Endodermal cell (in vitro differentiated cells): ENCODE measurements at regions not wholly inside any gene's neighbourhood (a gene's known extent, or its start where the extent isn't known, plus 50 kb on each side); places are given as distances from the start of the nearest gene placed in this dataset.

Experiments used
- DNase-seq: peaks from one replicate; pipeline ENCODE4 v3.0.0-alpha.2; 2017
- H3K27ac ChIP-seq: 2 replicates; pipeline ENCODE4 v1.5.1; 2013; ENCODE audit warnings: mild to moderate bottlenecking, low read depth, low read length, moderate library complexity
- H3K27me3 ChIP-seq: 2 replicates; pipeline ENCODE4 v1.6.1; 2013; ENCODE audit warnings: mild to moderate bottlenecking, low read length, moderate library complexity; ENCODE audit not compliant: insufficient read depth, control insufficient read depth, poor library complexity, severe bottlenecking
- H3K36me3 ChIP-seq: 2 replicates; pipeline ENCODE4 v1.7.0; 2013; ENCODE audit warnings: mild to moderate bottlenecking, low read length, moderate library complexity; ENCODE audit not compliant: control insufficient read depth, insufficient read depth
- H3K4me1 ChIP-seq: one replicate; pipeline ENCODE4 v1.7.0; 2013; ENCODE audit warnings: low read length; ENCODE audit not compliant: control insufficient read depth, insufficient read depth
- H3K4me3 ChIP-seq: 2 replicates; pipeline ENCODE4 v1.5.1; 2013; ENCODE audit warnings: mild to moderate bottlenecking, low read length, moderate library complexity
- H3K9ac ChIP-seq: 2 replicates; pipeline ENCODE4 v1.6.1; 2013; ENCODE audit warnings: mild to moderate bottlenecking, low read length, moderate library complexity; ENCODE audit not compliant: poor library complexity, severe bottlenecking; ENCODE audit errors: extremely low read depth
- H3K9me3 ChIP-seq: 2 replicates; pipeline ENCODE4 v1.6.1; 2013; ENCODE audit warnings: mild to moderate bottlenecking, low read length, moderate library complexity; ENCODE audit not compliant: control insufficient read depth
- H3K27ac Mint-ChIP-seq: 2 replicates; pipeline ENCODE4 v1.8.0; 2020; ENCODE audit warnings: mixed read lengths
- H3K27me3 Mint-ChIP-seq: 2 replicates; pipeline ENCODE4 v1.8.0; 2021; ENCODE audit warnings: mild to moderate bottlenecking, mixed read lengths; ENCODE audit not compliant: insufficient read depth
- H3K36me3 Mint-ChIP-seq: 2 replicates; pipeline ENCODE4 v1.8.0; 2020; ENCODE audit warnings: low read depth, mixed read lengths
- H3K4me1 Mint-ChIP-seq: 2 replicates; pipeline ENCODE4 v1.8.0; 2020; ENCODE audit warnings: mixed read lengths
- H3K4me3 Mint-ChIP-seq: 2 replicates; pipeline ENCODE4 v1.8.0; 2020; ENCODE audit warnings: mild to moderate bottlenecking, moderate library complexity, mixed read lengths
- H3K9me3 Mint-ChIP-seq: 2 replicates; pipeline ENCODE4 v1.8.0; 2020; ENCODE audit warnings: mild to moderate bottlenecking, mixed read lengths
- WGBS, 2 experiments: methylation state at CpG; one replicate each; pipeline versions ENCODE4 v1.1.5 to v1.1.7; 2013; ENCODE audit warnings: missing lambda C conversion rate in 2 of 2, mixed read lengths in 1 of 2; ENCODE audit not compliant: insufficient coverage in 1 of 2, insufficient read length in 1 of 2; 5-methylcytosine and 5-hydroxymethylcytosine counted together
- TF ChIP-seq, protein P1 (sequence below): fragments of 200-600 bp; sonication (generic); conservative IDR thresholded peaks from 2 replicates; pipeline ENCODE4 v1.5.0; 2021; ENCODE audit warnings: antibody characterized with exemption, mild to moderate bottlenecking

DNA sequence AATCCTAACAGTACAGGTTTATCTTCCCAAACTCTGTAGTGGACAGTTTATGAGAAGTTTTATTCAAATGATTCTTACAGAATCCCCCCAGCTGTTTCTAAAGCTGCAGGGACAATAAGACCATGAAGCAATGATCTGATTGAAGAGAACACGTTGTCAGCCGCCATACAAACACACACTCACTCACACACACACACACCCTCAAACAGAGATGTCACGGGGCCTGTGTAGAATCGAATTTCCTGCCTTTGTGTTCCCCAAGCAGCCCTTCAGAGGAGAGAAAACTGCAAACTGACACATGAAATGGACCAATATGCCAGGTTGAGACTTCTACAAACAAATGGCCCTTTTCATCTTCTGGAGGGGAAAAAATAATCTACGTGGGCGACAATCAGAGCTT is 80.5 kb upstream of the TBX3 start:
- Histone ChIP-seq H3K36me3 (no peaks in the 10 kb centered on the region), H3K9ac (no peak overlapping the region), H3K4me3 (no peak overlapping the region), H3K27me3 (no peaks in the 10 kb centered on the region), H3K27ac (no peak overlapping the region), H3K4me1 (no peaks in the 10 kb centered on the region), H3K9me3 (no peaks in the 10 kb centered on the region)
- no peak overlapping the region for H3K27ac Mint-ChIP-seq
- no peaks in the 10 kb centered on the region for H3K27me3 Mint-ChIP-seq
- H3K4me3 Mint-ChIP-seq: no peak overlapping the region
- no peaks in the 10 kb centered on the region for H3K36me3 Mint-ChIP-seq
- no peaks in the 10 kb centered on the region for H3K9me3 Mint-ChIP-seq
- WGBS, 2 experiments: 57 to 74% methylated on average over 3 to 6 of the region's 6 CpGs
- peaks cover 4% of the 10 kb centered on the region for H3K4me1 Mint-ChIP-seq
- TF ChIP-seq, protein P1, sequence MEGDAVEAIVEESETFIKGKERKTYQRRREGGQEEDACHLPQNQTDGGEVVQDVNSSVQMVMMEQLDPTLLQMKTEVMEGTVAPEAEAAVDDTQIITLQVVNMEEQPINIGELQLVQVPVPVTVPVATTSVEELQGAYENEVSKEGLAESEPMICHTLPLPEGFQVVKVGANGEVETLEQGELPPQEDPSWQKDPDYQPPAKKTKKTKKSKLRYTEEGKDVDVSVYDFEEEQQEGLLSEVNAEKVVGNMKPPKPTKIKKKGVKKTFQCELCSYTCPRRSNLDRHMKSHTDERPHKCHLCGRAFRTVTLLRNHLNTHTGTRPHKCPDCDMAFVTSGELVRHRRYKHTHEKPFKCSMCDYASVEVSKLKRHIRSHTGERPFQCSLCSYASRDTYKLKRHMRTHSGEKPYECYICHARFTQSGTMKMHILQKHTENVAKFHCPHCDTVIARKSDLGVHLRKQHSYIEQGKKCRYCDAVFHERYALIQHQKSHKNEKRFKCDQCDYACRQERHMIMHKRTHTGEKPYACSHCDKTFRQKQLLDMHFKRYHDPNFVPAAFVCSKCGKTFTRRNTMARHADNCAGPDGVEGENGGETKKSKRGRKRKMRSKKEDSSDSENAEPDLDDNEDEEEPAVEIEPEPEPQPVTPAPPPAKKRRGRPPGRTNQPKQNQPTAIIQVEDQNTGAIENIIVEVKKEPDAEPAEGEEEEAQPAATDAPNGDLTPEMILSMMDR: no peak
- no peak for DNase-seq

DNA sequence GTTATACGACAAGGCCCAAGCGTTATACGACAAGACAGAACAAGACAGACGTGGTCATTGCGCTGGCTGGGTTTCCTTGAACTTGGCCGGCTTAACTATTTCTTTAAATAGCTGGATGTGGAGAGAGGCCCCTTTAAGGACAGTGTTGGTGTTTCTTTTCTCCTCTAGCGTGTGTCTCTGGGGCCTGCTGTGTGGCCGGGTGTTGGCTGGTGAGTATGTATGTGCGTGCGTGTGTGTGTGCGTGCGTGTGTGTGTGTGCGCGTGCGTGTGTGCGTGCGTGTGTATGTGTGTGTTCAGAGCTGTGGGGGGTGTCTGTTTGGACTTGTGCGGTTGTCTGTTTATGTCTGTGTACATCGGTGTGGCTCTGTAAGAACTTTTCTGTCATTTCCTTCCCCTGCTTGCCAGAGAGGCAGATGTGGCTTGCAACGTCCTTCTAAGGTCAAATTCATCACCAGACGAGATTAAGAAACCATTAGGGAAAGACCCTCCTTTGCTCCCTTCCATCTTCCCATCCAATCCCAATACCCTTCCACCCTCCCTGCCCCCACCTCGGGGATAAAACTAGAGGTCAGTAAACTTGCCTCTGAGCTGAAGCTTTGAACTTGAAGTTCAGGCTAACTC is 78.6 kb upstream of the TBX3 start:
- no peaks in the 10 kb centered on the region for H3K27me3 Mint-ChIP-seq
- no peak overlapping the region for H3K27ac Mint-ChIP-seq
- no peaks in the 10 kb centered on the region for H3K36me3 Mint-ChIP-seq
- Histone ChIP-seq H3K9me3 (no peaks in the 10 kb centered on the region), H3K36me3 (no peaks in the 10 kb centered on the region), H3K4me3 (no peak overlapping the region), H3K27me3 (no peaks in the 10 kb centered on the region), H3K27ac (no peak overlapping the region), H3K4me1 (no peaks in the 10 kb centered on the region), H3K9ac (no peak overlapping the region)
- H3K4me1 Mint-ChIP-seq: peaks cover 7% of the 10 kb centered on the region
- TF ChIP-seq, protein P1: no peak
- no peaks in the 10 kb centered on the region for H3K9me3 Mint-ChIP-seq
- no peak for DNase-seq
- no peak overlapping the region for H3K4me3 Mint-ChIP-seq
- WGBS, 2 experiments: 92 to 96% methylated on average over 8 to 20 of the region's 22 CpGs

DNA sequence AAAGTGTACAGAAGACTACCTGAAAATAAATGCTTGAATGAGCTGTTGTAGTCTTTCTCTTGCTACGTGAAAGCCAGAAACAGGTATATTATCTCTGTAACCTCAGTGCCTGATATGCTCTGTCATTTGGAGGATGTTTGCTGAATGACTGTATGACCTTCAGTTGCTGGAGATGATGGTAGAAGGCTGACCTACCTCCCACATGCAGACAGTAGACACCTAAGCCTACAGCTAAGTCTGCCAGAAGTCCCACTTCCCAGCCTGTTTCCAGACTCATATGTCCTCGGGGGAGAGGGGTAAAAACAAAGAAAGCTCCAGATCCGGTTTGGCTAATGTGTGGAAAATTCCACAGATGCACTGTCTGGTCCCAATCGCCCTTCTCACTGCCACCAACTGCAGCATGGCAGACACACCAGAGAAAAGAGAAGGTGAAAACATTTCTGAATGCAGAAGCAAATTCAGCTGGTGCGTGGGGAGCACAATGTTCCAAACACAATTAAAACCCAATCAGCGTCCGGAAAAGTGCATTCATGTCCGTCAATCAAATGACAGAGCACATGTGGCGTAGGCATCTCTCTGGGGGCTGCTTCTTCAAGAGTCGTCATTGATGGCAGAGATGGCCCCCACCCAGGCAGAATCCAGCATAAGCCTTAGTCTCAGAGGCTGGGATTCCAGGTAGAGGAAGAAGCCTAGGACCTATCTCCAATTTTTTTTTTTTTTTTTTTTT is 76.3 kb upstream of the TBX3 start:
- Histone ChIP-seq H3K9ac (no peak overlapping the region), H3K27me3 (no peaks in the 10 kb centered on the region), H3K4me3 (no peak overlapping the region), H3K9me3 (no peaks in the 10 kb centered on the region), H3K4me1 (no peaks in the 10 kb centered on the region), H3K36me3 (no peaks in the 10 kb centered on the region), H3K27ac (no peak overlapping the region)
- TF ChIP-seq, protein P1: no peak
- Mint-ChIP-seq H3K27ac (no peak overlapping the region), H3K9me3 (no peaks in the 10 kb centered on the region), H3K27me3 (no peaks in the 10 kb centered on the region), H3K4me1 (peaks cover 7% of the 10 kb centered on the region), H3K4me3 (no peak overlapping the region), H3K36me3 (no peaks in the 10 kb centered on the region)
- DNase-seq: no peak
- WGBS, 2 experiments: 88 to 92% methylated on average over 7 to 10 of the region's 10 CpGs
